ENCODE measurements at regions not wholly inside any gene's neighbourhood (a gene's known extent, or its start where the extent isn't known, plus 50 kb on each side); places are given as distances from the start of the nearest gene placed in this dataset.

DNA sequence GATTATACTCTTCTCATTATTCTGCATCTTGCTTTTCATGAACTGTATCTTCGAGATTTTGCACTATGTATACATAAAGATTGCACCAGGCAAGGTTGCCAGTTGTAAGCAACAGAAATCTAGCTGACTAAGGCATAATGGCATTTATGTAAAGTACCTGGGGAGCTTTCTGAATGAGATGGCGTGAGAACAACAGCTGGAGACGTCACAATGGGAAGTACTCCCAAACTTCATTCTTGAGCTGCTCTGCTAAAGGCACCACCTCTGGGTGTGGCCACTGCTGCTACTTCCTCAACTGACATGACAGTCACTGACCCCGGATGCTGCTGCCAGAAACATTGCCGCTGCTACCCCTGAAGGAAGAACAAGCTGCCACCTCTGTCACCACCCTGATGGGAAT, 220.7 kb downstream of the NOVA1 start:
- TF ChIP-seq, protein P1, sequence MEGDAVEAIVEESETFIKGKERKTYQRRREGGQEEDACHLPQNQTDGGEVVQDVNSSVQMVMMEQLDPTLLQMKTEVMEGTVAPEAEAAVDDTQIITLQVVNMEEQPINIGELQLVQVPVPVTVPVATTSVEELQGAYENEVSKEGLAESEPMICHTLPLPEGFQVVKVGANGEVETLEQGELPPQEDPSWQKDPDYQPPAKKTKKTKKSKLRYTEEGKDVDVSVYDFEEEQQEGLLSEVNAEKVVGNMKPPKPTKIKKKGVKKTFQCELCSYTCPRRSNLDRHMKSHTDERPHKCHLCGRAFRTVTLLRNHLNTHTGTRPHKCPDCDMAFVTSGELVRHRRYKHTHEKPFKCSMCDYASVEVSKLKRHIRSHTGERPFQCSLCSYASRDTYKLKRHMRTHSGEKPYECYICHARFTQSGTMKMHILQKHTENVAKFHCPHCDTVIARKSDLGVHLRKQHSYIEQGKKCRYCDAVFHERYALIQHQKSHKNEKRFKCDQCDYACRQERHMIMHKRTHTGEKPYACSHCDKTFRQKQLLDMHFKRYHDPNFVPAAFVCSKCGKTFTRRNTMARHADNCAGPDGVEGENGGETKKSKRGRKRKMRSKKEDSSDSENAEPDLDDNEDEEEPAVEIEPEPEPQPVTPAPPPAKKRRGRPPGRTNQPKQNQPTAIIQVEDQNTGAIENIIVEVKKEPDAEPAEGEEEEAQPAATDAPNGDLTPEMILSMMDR (IDR thresholded peaks at IDR 0.05; ENCODE audit: low read depth, low read length, poor library complexity, severe bottlenecking) = no peak
- TF ChIP-seq EZH2phosphoT487 (IDR thresholded peaks at IDR 0.05; ENCODE audit: borderline replicate concordance, low read length) = no peak

Data from DOHH2 (cell line).